HG03460 (cell line): ENCODE measurements at regions not wholly inside any gene's neighbourhood (a gene's known extent, or its start where the extent isn't known, plus 50 kb on each side); places are given as distances from the start of the nearest gene placed in this dataset.
"Not testable (repeated sequence)": the region's sequence is repeated elsewhere in the genome, so short reads cannot be mapped to it uniquely, and the experiment has no call there.

Experiments used
- ATAC-seq: cut with Tn5 transposase; IDR thresholded peaks from one replicate; pipeline ENCODE4 v1.9.1; 2021; ENCODE audit not compliant: unreplicated experiment

DNA sequence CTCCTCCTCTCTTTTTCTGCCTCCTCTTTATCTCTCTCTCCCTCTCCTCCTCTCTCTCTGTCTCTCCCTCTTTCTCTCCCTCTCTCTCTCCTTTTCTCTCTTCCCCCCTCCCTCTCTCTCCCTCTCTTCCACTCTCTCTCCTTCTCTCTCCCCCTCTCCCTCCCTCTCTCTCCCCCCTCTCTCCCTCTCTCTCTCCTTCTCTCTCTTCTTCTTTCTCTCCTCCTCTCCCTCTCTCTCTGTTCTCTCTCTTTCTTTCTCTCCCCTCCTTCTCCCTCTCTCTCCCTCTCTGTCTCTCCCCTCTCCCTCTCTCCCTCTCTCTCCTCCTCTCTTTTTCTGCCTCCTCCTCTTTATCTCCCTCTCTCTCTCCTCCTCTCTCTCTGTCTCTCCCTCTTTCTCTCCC lies 197.4 kb downstream of the UQCRFS1 start:
- ATAC-seq: no peak

DNA sequence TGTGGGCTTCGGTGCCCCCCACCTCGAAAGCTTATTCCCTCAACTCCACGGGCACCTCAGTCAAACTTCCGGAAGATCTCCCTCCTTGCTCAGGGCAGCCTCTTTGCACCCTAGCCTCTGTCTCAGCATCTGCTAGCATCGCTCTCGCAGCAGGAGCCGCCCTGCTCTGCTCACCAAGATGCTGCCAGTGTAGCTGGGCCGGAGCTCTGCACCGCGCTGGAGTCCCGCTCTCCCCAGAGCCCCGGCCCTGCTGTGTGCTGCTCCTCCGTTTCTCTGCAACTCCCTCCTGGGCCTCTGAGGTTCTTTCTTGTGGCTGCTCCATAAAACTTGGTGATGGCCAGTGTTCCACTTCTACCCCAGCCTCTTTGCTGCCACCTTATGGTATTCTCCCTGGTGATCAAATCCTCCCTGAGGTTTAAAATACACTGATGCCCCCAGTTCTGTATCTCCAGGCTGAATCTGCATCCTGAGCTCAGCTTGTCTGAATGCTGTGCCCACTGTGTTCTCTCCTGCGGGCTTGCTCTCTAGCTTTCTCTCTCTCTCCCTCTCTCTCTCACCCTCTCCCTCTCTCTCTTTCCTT lies 198.0 kb downstream of the UQCRFS1 start:
- ATAC-seq: no peak

DNA sequence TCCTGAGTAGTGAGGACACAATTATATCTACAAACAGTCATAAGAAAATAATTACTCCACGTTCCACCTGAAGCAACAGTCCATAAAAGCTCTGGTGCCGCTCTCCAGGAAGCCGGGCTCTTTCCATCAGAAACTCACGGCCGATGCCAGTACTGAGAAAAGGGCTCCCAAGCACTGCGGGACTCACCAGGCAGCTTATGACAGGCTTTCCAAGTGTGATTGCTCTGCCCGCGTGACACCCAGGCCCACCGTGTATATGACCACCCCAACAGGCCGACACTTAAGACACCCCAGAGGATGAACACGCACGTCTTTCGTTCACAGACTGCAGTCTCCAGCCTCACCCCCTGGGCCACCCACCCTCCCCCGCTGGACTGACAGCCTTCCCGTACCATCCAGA lies 199.0 kb downstream of the UQCRFS1 start:
- ATAC-seq: no peak

DNA sequence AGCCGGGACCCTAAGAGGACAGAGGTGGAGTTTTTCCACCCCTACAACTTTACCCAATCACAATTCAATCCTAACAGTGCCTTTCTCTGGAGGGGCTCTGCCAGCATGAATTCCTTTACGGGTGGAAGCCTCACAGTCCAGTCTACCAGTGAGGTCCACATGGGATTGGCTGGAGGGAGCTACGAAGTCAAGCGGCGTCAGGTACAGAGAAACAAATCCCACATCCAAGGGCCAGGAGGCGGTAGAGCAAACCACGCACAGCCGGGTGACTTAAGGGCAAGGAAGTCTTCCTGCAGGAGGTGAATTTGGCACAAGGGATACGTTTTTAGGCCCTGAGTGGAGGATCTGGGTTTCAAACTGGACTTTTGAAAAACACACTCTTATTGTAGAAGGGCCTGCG lies 199.6 kb downstream of the UQCRFS1 start:
- ATAC-seq: no peak

DNA sequence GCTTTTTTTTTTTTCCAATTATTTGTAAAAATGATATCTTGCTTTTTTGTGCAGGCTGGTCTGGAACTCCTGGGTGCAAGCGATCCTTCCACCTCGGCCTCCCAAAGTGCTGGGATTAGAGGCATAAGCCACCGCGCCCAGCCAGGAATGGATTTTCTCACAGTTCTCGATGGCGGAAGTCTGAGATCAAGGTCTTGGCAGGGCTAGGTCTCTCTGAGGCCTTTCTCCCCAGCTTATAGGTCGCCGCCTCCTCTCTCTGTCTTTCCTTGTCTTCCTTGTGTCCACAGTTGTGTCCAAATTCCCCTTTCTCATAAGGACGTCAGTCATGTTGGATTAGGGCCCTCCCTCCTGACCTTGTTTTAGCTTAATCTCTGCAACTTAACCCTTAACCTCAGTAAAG lies 200.5 kb downstream of the UQCRFS1 start:
- no peak for ATAC-seq

DNA sequence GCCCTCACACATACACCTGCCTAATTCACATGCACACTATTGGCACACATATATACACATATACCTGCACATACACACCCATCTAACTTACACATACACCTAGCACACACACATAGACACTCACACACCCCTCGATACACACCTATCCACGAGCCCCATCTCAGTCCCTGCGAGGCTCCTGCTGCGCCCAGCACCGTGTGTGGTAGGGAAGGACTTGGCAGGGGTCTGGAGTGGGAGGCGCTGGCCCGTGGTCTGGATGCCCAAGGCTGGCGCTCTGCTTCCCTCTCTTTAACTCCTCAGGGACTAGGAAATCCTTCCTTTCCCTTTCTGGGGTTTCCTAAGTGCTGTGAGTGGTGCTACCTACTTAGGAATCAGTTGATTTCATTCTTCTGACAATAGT lies 202.7 kb downstream of the UQCRFS1 start:
- ATAC-seq: no peak

DNA sequence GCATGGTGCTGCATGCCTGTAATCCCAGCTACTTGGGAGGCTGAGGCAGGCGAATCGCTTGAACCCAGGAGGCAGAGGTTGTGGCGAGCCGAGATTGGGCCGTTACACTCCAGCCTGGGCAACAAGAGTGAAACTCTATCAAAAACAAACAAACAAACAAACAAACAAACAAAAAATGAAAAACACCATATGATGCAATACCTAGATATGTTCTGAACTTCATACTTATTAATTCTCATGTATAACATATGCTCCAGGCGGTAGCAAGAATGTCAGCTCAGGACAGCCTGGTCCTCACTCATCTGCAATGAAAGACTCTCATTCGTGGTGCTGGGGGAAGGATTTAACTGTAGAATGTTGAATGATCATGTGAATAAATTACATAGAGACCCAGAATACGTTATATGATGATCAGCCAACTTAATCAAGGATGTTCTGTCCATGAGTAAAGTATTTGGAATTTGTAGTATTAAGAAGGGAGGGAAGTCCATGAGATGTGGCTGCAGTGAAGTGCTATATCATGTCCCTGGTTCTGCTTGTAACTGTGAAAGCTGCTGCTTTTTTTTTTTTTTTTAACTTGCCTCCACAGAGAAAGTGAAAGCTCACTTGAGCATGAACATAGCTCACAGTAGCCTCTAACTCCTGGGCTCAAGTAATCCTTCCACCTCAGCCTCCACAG lies 206.8 kb downstream of the UQCRFS1 start:
- ATAC-seq: no peak

DNA sequence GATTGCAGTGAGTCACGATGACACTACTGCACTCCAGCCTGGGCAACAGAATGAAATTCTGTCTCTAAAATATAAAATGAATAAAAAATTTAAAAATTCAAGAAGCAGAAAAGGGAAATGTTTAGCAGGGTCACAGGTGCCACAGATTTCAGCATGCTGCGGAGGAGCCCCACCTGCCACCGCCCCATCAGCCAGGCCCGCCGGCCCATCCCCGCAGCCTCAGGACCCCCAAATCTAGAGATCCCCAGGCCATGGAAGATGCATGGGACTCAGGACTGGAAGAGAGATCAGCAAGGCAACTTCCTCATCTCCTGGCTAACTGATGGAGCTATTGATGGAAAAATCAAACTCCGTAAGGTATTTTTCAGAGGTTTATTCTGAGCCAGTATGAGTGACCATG lies 208.2 kb downstream of the UQCRFS1 start:
- no peak for ATAC-seq

DNA sequence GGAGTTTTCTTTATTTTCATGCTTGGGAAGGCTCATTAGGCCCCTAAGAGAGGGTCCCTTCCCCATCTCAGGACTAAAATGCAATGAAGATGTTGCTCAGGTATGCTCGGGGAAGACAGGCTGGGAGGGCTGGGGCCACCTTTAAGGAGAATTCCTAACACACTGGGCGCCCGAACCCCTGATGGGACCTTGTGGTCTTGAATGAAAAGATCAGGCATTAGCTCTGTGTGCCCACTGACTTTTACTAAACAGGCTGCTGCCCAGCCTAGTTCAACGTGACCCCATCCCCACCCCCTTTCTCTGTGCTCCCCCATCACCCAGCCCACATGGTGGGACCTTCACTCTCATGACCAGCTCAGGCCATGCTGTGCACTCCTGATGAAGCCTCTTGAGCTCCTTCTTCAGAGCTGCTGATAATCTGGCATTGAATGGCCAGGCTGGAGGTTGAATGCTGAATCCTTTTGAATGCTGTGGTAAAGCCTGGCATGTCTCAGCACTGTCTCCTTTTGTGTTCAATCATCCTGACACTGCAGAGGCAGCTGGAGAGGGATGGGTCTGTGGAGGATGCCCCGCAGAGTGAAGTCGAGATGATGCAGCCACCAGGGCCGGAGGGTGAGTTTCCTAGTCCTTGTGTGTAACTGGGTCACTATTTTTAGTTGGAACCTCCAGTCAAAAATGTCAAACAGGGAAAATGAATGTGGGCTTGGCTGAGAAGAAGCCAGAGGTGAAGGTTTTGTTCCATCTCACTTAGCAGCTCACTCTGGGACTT lies 209.1 kb downstream of the UQCRFS1 start:
- no peak for ATAC-seq

DNA sequence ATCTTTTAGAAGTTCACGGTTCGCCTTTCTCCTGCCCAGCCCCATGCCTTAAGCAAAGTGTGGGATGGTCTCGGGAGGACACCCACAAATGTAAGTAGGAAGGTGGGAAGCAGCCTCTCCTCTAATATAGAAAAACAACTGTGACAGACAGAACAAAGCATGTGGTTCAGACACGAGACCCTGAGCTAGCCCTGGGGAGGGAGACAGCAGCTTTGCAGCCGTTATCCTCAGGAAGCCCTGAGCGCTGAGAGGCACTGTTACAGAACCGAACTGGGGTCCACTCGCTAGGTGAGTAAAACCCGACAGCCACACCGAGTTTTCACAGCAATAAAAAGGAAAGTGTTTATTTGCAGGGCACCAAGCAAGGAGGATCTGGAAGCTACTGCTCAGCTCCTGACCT lies 210.6 kb downstream of the UQCRFS1 start:
- no peak for ATAC-seq

DNA sequence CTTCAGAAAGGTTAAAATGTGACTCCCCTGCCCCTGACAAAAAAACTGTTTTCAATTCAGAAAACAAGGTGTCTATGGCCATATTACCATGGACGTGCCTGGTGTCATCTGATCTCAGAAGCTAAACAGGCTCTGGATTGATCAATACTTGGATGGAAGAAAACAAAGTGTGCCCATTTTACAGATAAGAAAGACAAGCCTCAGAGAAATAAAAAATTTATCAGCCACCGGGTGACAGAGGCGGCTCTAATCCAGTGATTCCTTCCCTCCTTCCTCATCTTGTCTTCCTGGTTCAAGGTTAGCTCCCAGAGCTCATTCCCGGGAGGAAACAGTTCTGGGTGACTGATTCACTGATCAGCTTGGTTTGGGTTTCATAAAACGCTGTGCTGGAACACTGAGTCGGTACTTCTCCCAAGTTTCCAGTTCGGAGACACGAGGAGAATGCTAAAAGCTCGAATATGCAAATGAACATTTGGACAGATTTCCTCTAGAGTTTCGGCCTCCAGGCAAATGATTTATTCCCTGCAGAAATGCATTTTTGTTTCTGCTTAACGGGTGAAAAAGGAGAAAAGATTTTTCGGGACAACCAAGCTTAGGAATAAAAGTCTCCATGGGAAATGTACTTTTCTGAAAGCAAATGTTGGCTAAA lies 211.2 kb downstream of the UQCRFS1 start:
- no peak for ATAC-seq

DNA sequence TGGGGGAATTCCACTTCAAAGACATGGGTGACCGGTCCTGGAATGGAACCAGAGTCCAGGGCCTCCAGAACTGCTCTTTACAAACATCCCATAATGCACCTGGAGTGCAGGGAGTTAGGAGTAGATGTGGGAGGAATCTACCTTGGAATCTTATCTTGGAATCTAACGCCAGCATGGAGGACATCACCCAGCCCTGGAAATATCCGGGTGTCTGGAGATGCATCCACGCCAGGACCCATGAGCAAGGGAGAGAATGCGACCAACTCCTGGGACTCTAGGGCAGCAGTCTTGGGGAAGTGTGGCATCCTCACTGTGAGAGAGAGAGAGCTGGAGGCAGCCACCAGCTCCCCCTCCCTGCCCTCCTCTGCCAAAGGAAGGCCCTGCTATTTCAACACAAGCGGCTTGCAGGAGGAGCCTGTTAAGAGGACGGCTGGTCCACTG lies 211.8 kb downstream of the UQCRFS1 start:
- no peak for ATAC-seq

DNA sequence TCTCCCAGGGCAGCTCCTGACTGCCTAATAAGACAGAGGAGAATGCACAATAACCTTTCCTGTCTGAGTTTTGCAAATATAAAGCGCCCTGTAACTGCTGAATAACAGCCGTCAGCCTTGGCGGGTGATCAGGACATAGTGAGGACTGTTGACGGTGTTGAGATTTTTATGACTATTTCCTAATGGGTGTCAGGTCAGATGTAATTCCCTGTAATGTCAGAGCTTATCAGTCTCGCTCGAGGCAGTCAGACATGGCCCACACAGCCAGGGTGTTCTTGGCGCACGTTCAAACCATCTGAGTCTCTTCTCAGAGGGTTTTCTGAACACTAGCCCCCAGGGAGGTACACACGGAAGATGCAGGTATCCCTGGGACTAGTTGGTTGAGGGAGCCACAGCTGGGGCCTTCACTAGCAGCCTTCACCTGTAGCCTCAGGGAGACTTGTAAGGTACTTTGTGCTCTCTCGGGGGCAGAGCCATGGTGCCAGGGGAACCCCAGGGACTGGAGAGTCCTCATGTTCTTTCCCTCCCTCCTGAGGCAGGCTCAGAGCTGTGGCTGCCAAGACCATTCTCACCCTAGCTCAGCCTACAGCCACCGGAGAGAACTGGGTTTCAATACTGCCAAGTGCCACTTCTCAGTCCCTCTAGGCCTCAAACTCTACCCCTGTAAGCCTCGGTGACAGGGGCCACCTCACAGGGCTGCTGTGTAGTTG lies 213.1 kb downstream of the UQCRFS1 start:
- no peak for ATAC-seq

DNA sequence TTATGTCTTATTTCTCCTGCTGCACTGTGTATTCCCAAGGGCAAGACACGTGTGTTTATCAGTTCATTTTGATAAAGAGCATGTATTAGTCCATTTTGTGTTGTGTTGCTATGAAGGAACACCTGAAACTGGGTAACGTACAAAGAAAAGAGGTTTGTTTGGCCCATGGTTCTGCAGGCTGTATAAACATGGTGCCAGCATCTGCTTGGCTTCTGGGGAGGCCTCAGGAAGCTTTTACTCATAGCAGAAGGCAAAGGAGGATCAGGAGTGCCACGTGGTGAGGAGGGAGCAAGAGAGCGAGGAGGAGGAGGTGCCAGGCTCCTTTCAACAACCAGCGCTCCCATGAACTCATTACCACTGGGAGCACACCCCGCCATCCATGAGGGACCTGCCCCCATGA lies 214.0 kb downstream of the UQCRFS1 start:
- no peak for ATAC-seq

DNA sequence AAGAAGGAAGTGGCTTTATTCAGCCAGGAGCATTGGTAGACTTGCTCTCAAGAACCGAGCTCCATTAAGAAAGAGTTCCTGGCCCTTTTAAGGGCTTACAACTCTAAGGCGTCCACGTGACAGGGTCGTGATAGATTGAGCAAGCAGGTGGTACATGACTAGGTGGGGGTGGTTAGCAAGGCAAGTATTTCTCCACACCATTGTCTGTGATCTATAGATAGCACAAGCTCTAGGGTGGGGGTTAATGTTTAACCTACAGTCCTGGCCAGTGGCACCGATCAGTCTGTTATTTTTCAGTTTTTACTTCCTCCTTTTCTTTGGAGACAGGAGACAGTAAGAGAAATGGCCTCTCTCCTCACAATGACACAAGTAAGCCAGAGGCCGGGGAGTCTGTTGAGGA lies 215.1 kb downstream of the UQCRFS1 start:
- not testable (repeated sequence) for ATAC-seq

DNA sequence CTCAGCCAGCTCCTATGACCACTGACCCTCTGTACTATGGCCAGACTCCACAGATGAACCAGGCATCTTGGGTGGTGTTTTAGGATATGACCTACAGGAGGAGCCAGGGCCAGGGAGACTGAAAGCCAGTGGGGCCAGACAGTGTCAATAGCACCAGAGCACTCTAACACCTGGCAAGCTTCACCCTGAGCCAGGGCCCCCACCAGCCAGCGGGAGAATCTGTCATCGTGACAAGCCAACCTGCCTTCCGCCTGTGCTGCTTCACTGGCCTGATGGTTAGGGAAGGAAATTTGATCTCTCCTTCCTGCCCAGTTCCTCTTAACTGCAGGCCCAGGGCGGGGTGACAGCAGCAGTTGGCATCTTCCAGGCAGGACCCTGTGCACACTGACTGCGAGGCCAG lies 222.4 kb downstream of the UQCRFS1 start:
- no peak for ATAC-seq

DNA sequence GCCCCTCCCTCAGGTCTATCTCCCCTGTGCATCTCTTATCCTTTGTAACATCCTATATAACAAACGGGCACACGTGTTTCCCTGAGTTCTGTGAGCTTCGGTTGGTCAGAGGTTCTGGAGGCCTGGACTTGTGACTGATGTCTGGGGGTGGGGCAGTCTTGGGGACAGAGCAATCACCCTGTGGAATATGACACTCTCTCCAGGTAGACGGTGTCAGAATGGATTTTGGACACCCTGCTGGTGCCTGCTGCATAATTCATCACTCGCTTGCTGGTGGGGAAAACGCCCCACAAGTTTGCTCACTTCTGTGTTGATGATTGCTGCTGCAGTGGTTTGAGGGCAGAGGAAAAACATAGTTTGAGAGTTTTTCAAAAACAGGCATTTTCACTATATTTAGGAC lies 223.2 kb downstream of the UQCRFS1 start:
- ATAC-seq: no peak

DNA sequence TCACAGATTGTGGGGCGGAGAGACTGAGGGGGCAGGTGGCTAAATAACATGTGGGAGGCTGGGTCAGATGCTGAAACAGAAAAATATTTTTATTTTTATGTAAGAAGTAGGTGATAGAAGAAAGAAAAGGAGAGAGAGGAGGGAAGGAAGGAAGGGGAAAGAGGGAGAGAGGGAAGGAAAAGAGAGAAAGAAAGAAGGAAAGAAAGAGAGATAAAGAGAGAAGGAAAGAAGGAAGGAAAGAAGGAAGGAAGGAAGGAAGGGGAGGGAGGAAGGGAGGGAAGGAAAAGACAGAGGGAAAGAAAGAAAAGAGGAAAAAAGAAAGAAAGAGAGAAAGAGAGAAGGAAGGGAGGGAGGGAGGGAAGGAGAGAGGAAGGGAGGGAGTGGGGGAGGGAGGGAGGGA lies 224.9 kb downstream of the UQCRFS1 start:
- ATAC-seq: no peak

DNA sequence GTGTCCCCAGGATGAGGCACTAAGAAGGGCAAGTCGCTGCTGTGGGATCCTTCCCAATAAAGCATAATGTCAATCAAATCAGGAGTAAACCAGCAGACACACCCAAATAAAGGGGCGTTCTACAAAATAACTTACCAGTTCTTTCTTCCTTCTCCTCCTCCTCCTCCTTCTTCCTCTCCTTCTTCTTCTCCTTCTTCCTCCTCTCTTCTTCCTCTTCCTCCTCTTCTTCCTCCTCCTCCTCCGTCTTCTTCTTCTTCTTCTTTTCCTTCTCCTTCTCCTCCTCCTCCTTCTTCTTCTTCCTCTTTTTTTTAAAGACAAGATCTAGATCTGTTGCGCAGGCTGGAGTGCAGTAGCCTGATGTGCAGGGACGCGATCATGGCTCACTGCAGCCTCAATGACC lies 225.8 kb downstream of the UQCRFS1 start:
- ATAC-seq: no peak

DNA sequence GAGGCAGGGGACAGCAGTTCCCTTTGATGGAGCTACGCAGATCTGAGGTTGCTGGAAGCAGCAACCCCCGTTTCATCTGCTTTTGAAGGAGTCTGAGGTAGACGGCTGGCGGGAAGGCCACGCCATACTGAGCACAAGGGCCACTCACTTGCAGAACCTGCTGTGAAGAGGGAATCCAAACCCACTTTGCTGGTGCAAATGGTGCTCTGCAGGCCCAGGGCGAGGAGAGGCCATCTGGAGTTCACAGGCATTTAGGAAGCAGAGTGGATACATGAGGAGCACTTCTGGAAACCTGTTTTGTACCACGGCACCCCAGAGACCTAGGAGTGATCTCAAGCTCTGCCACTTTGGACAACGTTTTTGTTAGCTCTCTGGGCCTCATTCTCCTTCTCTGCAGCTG lies 227.8 kb downstream of the UQCRFS1 start:
- ATAC-seq: no peak

DNA sequence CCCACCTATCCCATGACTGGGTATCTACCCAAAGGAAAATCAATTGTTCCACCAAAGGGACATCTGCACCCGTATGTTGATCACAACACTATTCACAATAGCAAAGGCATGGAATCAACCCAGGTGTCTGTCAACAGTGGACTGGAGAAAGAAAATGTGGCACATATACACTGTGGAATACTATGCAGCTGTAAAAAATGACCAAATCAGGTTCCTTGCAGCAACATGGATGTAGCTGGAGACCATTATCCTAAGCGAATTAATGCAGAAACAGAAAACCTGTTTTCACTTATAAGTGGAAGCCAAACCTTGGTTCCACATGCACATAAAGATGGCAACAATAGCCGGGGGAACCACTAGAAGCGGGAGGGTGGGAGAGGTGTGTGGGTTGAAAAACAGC lies 228.6 kb downstream of the UQCRFS1 start:
- ATAC-seq: no peak
